ENCODE measurements at regions not wholly inside any gene's neighbourhood (a gene's known extent, or its start where the extent isn't known, plus 50 kb on each side); places are given as distances from the start of the nearest gene placed in this dataset.

DNA sequence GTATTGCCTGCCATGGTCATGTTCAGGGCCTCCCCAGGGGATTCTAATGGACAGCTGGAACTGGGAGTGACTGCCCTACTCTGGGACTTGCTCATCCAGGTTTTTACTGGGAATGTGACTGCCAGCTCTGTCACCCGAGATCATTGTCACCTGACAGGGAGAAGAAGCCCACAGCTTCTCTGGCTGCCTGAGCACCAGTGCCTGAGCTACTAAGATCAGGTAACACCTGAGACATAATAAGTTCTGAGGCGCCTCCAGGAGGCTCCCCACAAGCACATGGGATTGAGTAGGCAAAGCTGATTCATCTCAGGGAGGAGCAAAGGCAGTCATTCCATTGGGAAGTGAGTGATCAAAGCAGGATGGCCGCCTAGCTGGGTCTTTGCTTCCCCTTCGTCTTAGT is 84.2 kb upstream of the GALNT18 start:
- Histone ChIP-seq H3K4me3 (no peak overlapping the region), H3K4me2 (no peak overlapping the region), H3K9me3 (no peaks in the 10 kb centered on the region), H3K4me1 (no peaks in the 10 kb centered on the region), H3K27ac (no peak overlapping the region)
- TF ChIP-seq BHLHE40 (IDR thresholded peaks at IDR 0.05; ENCODE audit: low read depth, low read length), result no peak
- no peak for TF ChIP-seq CHD4 (IDR thresholded peaks at IDR 0.05; ENCODE audit: borderline replicate concordance)
- TF ChIP-seq JUNB (IDR thresholded peaks at IDR 0.05), result no peak
- no peak for TF ChIP-seq EHF (CRISPR knock-in tag; IDR thresholded peaks at IDR 0.05)
- TF ChIP-seq ZFP36 (IDR thresholded peaks at IDR 0.05; ENCODE audit: borderline replicate concordance, partially characterized antibody), result no peak
- no peak for TF ChIP-seq RFX5 (IDR thresholded peaks at IDR 0.05)
- TF ChIP-seq, protein P1, sequence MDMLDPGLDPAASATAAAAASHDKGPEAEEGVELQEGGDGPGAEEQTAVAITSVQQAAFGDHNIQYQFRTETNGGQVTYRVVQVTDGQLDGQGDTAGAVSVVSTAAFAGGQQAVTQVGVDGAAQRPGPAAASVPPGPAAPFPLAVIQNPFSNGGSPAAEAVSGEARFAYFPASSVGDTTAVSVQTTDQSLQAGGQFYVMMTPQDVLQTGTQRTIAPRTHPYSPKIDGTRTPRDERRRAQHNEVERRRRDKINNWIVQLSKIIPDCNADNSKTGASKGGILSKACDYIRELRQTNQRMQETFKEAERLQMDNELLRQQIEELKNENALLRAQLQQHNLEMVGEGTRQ (IDR thresholded peaks at IDR 0.05), result no peak
- no peak for TF ChIP-seq CBX2 (IDR thresholded peaks at IDR 0.05; ENCODE audit: borderline replicate concordance, low read depth)
- CTCF ChIA-PET, result interaction anchor here (0.6 to 1.2 kb wide), 3 partner anchors 14 to 678 kb away, joined by 3 read pairs; no protein-coding TSS in a partner anchor
- DNase-seq (ENCODE audit: low read depth in 1 of 2, low spot score in 1 of 2) (no peak), ATAC-seq (0 out of 6 replicates have a peak, but pooled peaks of 1 of the 2 experiments have one; percentile 49), FAIRE-seq (no peak)
- WGBS (ENCODE audit: missing lambda C conversion rate), result 21% methylated on average over 4 of the region's 4 CpGs
- POLR2A ChIA-PET, result no interaction called here

DNA sequence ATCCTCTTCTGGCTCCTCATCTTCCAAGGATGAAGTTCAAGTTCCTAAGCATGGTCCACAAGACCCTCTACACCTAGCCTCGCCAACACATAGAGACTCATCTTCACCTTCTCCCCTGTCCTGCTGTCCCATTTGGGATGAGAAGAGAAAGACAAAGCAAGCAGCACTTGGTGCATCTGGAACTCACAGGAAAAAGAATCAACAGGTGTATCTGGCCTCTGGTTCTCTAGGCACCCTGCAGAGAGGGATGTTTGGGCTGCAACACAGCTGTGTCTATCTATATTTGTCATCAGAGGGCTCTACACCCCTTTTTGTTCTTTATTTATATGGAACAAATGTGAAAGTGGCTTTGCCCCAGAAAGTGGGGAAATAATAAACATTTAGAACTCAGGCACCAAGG is 82.1 kb upstream of the GALNT18 start:
- H3K9me3 ChIP-seq, result no peaks in the 10 kb centered on the region
- DNase-seq (ENCODE audit: low read depth in 1 of 2, low spot score in 1 of 2) (no peak), ATAC-seq (no peak), FAIRE-seq (no peak)
- H3K4me1 ChIP-seq, result no peaks in the 10 kb centered on the region
- ChIA-PET POLR2A (no interaction called here), CTCF (no interaction called here)
- WGBS (ENCODE audit: missing lambda C conversion rate), result 41% methylated on average over 1 of the region's 1 CpG
- no peak overlapping the region for H3K4me2 ChIP-seq
- TF ChIP-seq, protein P2, sequence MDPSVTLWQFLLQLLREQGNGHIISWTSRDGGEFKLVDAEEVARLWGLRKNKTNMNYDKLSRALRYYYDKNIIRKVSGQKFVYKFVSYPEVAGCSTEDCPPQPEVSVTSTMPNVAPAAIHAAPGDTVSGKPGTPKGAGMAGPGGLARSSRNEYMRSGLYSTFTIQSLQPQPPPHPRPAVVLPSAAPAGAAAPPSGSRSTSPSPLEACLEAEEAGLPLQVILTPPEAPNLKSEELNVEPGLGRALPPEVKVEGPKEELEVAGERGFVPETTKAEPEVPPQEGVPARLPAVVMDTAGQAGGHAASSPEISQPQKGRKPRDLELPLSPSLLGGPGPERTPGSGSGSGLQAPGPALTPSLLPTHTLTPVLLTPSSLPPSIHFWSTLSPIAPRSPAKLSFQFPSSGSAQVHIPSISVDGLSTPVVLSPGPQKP (IDR thresholded peaks at IDR 0.05; ENCODE audit: low read depth, low read length), result no peak
- TF ChIP-seq, protein P1 (IDR thresholded peaks at IDR 0.05), result no peak
- TF ChIP-seq EHF (CRISPR knock-in tag; IDR thresholded peaks at IDR 0.05) (no peak), SMC3 (IDR thresholded peaks at IDR 0.05) (no peak), MAZ (IDR thresholded peaks at IDR 0.05; ENCODE audit: borderline replicate concordance, low read depth, low read length) (no peak), FOSL2 (IDR thresholded peaks at IDR 0.05) (no peak), FOSL2 (CRISPR knock-in tag; IDR thresholded peaks at IDR 0.05) (no peak), ESRRA (IDR thresholded peaks at IDR 0.05; ENCODE audit: borderline replicate concordance, low read length) (no peak), MYC (IDR thresholded peaks at IDR 0.05; ENCODE audit: borderline replicate concordance, low read length) (no peak), CEBPB (IDR thresholded peaks at IDR 0.05) (no peak), TFCP2L1 (CRISPR knock-in tag; IDR thresholded peaks at IDR 0.05) (no peak), RNF2 (IDR thresholded peaks at IDR 0.05; ENCODE audit: borderline replicate concordance, low read depth) (no peak), JUNB (IDR thresholded peaks at IDR 0.05) (no peak), HOXA7 (CRISPR knock-in tag; IDR thresholded peaks at IDR 0.05) (no peak), CBX8 (IDR thresholded peaks at IDR 0.05) (no peak), ZC3H11A (IDR thresholded peaks at IDR 0.05) (no peak)
- TF ChIP-seq, protein P3, sequence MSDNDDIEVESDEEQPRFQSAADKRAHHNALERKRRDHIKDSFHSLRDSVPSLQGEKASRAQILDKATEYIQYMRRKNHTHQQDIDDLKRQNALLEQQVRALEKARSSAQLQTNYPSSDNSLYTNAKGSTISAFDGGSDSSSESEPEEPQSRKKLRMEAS (IDR thresholded peaks at IDR 0.05), result no peak
- TF ChIP-seq, protein P4, sequence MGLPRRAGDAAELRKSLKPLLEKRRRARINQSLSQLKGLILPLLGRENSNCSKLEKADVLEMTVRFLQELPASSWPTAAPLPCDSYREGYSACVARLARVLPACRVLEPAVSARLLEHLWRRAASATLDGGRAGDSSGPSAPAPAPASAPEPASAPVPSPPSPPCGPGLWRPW (IDR thresholded peaks at IDR 0.05), result no peak
- TF ChIP-seq, protein P5, sequence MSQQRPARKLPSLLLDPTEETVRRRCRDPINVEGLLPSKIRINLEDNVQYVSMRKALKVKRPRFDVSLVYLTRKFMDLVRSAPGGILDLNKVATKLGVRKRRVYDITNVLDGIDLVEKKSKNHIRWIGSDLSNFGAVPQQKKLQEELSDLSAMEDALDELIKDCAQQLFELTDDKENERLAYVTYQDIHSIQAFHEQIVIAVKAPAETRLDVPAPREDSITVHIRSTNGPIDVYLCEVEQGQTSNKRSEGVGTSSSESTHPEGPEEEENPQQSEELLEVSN (IDR thresholded peaks at IDR 0.05; ENCODE audit: borderline replicate concordance, low read depth), result no peak
- TF ChIP-seq, protein P6, sequence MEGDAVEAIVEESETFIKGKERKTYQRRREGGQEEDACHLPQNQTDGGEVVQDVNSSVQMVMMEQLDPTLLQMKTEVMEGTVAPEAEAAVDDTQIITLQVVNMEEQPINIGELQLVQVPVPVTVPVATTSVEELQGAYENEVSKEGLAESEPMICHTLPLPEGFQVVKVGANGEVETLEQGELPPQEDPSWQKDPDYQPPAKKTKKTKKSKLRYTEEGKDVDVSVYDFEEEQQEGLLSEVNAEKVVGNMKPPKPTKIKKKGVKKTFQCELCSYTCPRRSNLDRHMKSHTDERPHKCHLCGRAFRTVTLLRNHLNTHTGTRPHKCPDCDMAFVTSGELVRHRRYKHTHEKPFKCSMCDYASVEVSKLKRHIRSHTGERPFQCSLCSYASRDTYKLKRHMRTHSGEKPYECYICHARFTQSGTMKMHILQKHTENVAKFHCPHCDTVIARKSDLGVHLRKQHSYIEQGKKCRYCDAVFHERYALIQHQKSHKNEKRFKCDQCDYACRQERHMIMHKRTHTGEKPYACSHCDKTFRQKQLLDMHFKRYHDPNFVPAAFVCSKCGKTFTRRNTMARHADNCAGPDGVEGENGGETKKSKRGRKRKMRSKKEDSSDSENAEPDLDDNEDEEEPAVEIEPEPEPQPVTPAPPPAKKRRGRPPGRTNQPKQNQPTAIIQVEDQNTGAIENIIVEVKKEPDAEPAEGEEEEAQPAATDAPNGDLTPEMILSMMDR (IDR thresholded peaks at IDR 0.05), result no peak
- no peak overlapping the region for H3K27ac ChIP-seq
- no peak overlapping the region for H3K4me3 ChIP-seq

All from A549 (cell line).